K562 (cell line): ENCODE measurements at regions not wholly inside any gene's neighbourhood (a gene's known extent, or its start where the extent isn't known, plus 50 kb on each side); places are given as distances from the start of the nearest gene placed in this dataset.

ENCODE experiments used
- CEBPZ ChIP-seq: fragments of 150-350 bp; IDR thresholded peaks from 2 replicates; pipeline ENCODE4 v1.6.1; 2014; ENCODE audit warnings: low read depth, mild to moderate bottlenecking, low read length, borderline replicate concordance
- E2F4 ChIP-seq: sonication (generic); formaldehyde crosslinking; IDR thresholded peaks from 2 replicates; pipeline ENCODE4 v1.8.0; 2022; ENCODE audit warnings: mild to moderate bottlenecking, low read depth, missing genetic modification reagents
- FOXP4 ChIP-seq: sonication (generic); formaldehyde crosslinking; IDR thresholded peaks from 2 replicates; pipeline ENCODE4 v1.8.0; 2022; ENCODE audit warnings: mild to moderate bottlenecking, missing genetic modification reagents, borderline replicate concordance
- FUS ChIP-seq: fragments of 200-400 bp; formaldehyde crosslinking; optimal IDR thresholded peaks from 2 replicates; pipeline ENCODE3; 2017; ENCODE audit warnings: low read depth, low read length
- MBD1 ChIP-seq: fragments of 250-450 bp; sonication (Bioruptor Pico); IDR thresholded peaks from 2 replicates; pipeline ENCODE4 v1.8.0; 2022; ENCODE audit warnings: inconsistent platforms
- ZBED1 ChIP-seq: IDR thresholded peaks from 2 replicates; pipeline ENCODE4 v1.6.1; 2014
- ZBTB12 ChIP-seq: fragments of 250-450 bp; sonication (Bioruptor Pico); IDR thresholded peaks from 2 replicates; pipeline ENCODE4 v1.4.0; 2020

GRCh38 chr19:28920269-28921066 is 292.5 kb downstream of the UQCRFS1 start (continued):
- TF ChIP-seq CEBPZ (no peak), FOXP4 (no peak), FUS (no peak), ZBTB12 (CRISPR knock-in tag) (no peak), E2F4 (CRISPR knock-in tag) (no peak), MBD1 (CRISPR knock-in tag) (no peak), ZBED1 (no peak)
